A673 (cell line): ENCODE measurements at regions not wholly inside any gene's neighbourhood (a gene's known extent, or its start where the extent isn't known, plus 50 kb on each side); places are given as distances from the start of the nearest gene placed in this dataset.
A peak's percentile ranks its signal among the peaks of the same experiment; 100 is the strongest.
"Not testable (repeated sequence)": the region's sequence is repeated elsewhere in the genome, so short reads cannot be mapped to it uniquely, and the experiment has no call there.

Experiments used
- BruUV-seq: library from RNA; stranded (reverse); fragments of 400-500 nt; replicated peaks from 2 replicates; lab custom pipeline; 2021; lab: Mats Ljungman, UMichigan
- CTCF ChIA-PET: fragments of 300-600 bp; sonication (Branson Sonifier 250); formaldehyde crosslinking; loops from one replicate; lab custom pipeline; 2022; ENCODE audit warnings: antibody characterized with exemption; lab: Charles Lee
- POLR2A ChIA-PET: fragments of 300-600 bp; sonication (Branson Sonifier 250); formaldehyde crosslinking; loops from one replicate; lab custom pipeline; 2022; ENCODE audit warnings: antibody characterized with exemption; ENCODE audit not compliant: low non-redundant PET; lab: Charles Lee
- DNase-seq: peaks from one replicate; pipeline ENCODE4 v3.0.0-alpha.2; 2015; ENCODE audit warnings: low spot score
- H3K27ac ChIP-seq: fragments of 200-600 bp; sonication (generic); 2 replicates; pipeline ENCODE4 v1.5.1; 2016; ENCODE audit warnings: mixed run types, low read depth, mild to moderate bottlenecking, mixed read lengths, antibody characterized with exemption, low read length; ENCODE audit not compliant: poor library complexity, severe bottlenecking
- H3K27me3 ChIP-seq: fragments of 200-600 bp; sonication (generic); replicated peaks from 2 replicates; pipeline ENCODE4 v1.6.1; 2017; ENCODE audit warnings: mixed run types, low read depth, mild to moderate bottlenecking, mixed read lengths, antibody characterized with exemption, low read length; ENCODE audit not compliant: insufficient read depth, poor library complexity
- H3K36me3 ChIP-seq: fragments of 200-600 bp; sonication (generic); 2 replicates; pipeline ENCODE4 v1.6.1; 2016; ENCODE audit warnings: mixed run types, mild to moderate bottlenecking, mixed read lengths, antibody characterized with exemption, low read length; ENCODE audit not compliant: insufficient read depth, poor library complexity, severe bottlenecking
- H3K4me1 ChIP-seq: fragments of 200-600 bp; sonication (generic); 2 replicates; pipeline ENCODE4 v1.6.1; 2017; ENCODE audit warnings: mixed run types, mild to moderate bottlenecking, mixed read lengths, antibody characterized with exemption, low read length; ENCODE audit not compliant: insufficient read depth, poor library complexity, severe bottlenecking
- H3K4me3 ChIP-seq: fragments of 200-600 bp; sonication (generic); 2 replicates; pipeline ENCODE4 v1.5.1; 2016; ENCODE audit warnings: low read depth, mixed run types, mild to moderate bottlenecking, mixed read lengths, low read length; ENCODE audit not compliant: poor library complexity, severe bottlenecking
- H3K9me3 ChIP-seq: fragments of 200-600 bp; sonication (generic); 2 replicates; pipeline ENCODE4 v1.6.1; 2016; ENCODE audit warnings: mixed run types, low read depth, mild to moderate bottlenecking, mixed read lengths, antibody characterized with exemption, low read length; ENCODE audit not compliant: poor library complexity, severe bottlenecking
- EZH2 ChIP-seq: fragments of 200-600 bp; sonication (generic); IDR thresholded peaks from 2 replicates; pipeline ENCODE4 v1.6.1; 2017; ENCODE audit warnings: borderline replicate concordance, low read depth, mild to moderate bottlenecking, mixed read lengths, antibody characterized with exemption, low read length; ENCODE audit not compliant: poor library complexity, severe bottlenecking
- intact Hi-C: fragments of 100-400 bp; cut with micrococcal nuclease; formaldehyde crosslinking; loops from one replicate; pipeline ENCODE4 v1.10.0; 2022; ENCODE audit not compliant: unreplicated experiment
- TF ChIP-seq, protein P1 (sequence below): fragments of 300-800, 200-600 bp; sonication (generic); conservative IDR thresholded peaks from 2 replicates; pipeline ENCODE4 v1.5.1; 2017; ENCODE audit warnings: low read depth, mild to moderate bottlenecking, antibody characterized with exemption, low read length, moderate library complexity, mixed read lengths

DNA sequence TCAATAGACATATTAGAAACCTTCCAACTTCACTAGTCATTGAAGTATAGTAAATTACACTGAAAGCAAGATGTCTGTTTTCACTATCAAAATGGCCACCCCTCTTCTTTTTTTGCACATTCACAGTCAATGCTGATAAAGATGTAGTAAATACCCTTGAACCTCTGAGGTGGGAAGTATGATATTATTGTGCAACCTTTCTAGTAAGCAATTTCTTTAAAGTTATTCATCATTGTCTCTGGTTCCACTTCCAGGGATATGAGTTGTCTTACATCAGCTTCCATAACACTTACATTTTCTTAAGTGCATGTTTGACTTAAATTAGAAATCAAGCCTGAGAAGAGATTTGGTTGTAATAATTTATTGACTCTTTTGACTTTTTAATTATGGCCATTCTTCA lies 453.9 kb upstream of the MGAT4C start:
- ChIA-PET CTCF (no interaction called here), POLR2A (no interaction called here)
- Histone ChIP-seq H3K36me3 (no peaks in the 10 kb centered on the region), H3K4me3 (no peak overlapping the region), H3K9me3 (peaks cover 8% of the 10 kb centered on the region), H3K4me1 (no peaks in the 10 kb centered on the region), H3K27me3 (no peaks in the 10 kb centered on the region), H3K27ac (no peak overlapping the region)
- DNase-seq, result no peak
- BruUV-seq, result no TSS peak
- TF ChIP-seq, protein P1, sequence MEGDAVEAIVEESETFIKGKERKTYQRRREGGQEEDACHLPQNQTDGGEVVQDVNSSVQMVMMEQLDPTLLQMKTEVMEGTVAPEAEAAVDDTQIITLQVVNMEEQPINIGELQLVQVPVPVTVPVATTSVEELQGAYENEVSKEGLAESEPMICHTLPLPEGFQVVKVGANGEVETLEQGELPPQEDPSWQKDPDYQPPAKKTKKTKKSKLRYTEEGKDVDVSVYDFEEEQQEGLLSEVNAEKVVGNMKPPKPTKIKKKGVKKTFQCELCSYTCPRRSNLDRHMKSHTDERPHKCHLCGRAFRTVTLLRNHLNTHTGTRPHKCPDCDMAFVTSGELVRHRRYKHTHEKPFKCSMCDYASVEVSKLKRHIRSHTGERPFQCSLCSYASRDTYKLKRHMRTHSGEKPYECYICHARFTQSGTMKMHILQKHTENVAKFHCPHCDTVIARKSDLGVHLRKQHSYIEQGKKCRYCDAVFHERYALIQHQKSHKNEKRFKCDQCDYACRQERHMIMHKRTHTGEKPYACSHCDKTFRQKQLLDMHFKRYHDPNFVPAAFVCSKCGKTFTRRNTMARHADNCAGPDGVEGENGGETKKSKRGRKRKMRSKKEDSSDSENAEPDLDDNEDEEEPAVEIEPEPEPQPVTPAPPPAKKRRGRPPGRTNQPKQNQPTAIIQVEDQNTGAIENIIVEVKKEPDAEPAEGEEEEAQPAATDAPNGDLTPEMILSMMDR, result no peak
- no peak for TF ChIP-seq EZH2
- intact Hi-C loops, result no loop called here

DNA sequence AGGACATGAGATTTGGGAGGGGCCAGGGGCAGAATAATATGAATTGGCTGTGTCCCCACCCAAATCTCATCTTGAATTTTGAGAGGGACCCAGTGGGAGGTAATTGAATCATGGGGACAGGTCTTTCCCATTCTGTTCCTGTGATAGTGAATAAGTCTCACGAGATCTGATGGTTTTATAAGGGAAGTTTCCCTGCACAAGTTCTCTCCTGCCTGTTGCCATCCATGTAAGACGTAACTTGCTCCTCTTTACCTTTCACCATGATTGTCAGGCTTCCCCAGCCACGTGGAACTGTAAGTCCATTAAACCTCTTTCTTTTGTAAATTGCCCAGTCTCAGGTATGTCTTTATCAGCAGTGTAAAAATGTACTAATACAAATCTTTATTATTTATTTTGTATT lies 452.8 kb upstream of the MGAT4C start:
- H3K27ac ChIP-seq, intact Hi-C loops, H3K36me3 ChIP-seq, BruUV-seq, H3K27me3 ChIP-seq, H3K4me1 ChIP-seq, CTCF ChIA-PET, DNase-seq, POLR2A ChIA-PET, H3K4me3 ChIP-seq, H3K9me3 ChIP-seq: not testable (repeated sequence)

DNA sequence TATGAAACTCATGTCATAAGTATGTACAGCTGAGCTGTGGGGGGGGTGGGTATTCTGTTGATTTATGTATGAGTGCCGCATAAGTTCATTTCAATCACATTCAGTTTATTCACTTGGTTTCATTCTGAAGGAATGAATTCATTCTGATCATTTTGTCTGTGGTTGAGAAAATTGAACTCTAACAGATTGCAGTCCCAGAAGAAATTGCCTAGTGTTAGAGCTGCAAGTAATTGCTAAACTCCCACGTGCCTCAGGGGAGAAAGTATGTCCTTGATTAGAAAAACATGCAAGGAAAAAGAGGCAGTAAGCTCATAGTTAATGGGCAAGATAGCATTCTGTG lies 442.4 kb upstream of the MGAT4C start:
- ChIA-PET CTCF (no interaction called here), POLR2A (interaction anchor here (0.5 kb wide), 1 partner anchor 16 kb away, joined by 3 read pairs; no protein-coding TSS in a partner anchor)
- H3K27me3 ChIP-seq, result no peaks in the 10 kb centered on the region
- H3K36me3 ChIP-seq, result no peaks in the 10 kb centered on the region
- TF ChIP-seq, protein P1, result no peak
- no peak for TF ChIP-seq EZH2
- intact Hi-C loops, result no loop called here
- BruUV-seq, result no TSS peak
- H3K4me3 ChIP-seq, result no peak overlapping the region
- peaks cover 10% of the 10 kb centered on the region for H3K4me1 ChIP-seq
- H3K27ac ChIP-seq, result no peak overlapping the region
- no peaks in the 10 kb centered on the region for H3K9me3 ChIP-seq
- DNase-seq, result peak; percentile 76

DNA sequence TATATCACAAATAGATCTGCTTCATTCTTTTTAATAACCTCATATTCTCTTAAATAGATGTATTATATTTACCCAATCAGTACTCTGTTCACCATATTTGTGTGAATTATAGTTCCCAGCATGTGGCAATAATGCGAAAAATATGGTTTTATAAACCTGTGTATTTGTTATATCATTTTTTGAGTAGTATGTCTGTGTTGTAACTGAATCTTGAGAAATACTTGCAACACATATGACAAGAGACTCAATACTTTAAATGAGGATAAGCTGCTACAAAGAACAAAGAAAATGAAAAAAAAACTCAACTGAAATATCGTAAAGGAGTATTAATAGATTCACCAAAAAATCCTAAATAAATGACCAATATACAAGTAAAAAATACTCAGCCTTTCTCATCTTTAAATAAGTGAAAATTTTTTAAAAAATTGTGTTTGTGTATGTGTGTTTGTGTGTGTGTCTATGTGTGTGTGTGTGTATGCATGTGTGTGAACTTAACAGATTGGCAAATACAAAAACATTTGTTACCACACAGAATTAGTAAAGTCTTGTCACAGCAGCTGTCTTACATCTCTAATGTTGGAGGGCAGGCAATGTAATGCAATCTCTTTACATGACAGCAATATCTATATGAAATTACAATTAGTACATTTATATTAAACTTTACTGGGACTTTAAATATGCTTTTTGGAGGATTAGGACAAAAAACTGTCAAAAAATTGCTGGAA lies 441.9 kb upstream of the MGAT4C start:
- no peaks in the 10 kb centered on the region for H3K36me3 ChIP-seq
- ChIA-PET CTCF (no interaction called here), POLR2A (no interaction called here)
- no peaks in the 10 kb centered on the region for H3K9me3 ChIP-seq
- H3K4me1 ChIP-seq, result peaks cover 10% of the 10 kb centered on the region
- no peak overlapping the region for H3K4me3 ChIP-seq
- intact Hi-C loops, result no loop called here
- BruUV-seq, result no TSS peak
- peak; percentile 10 for DNase-seq
- TF ChIP-seq, protein P1, result no peak
- no peak for TF ChIP-seq EZH2
- no peaks in the 10 kb centered on the region for H3K27me3 ChIP-seq
- H3K27ac ChIP-seq, result no peak overlapping the region
